ENCODE measurements at regions not wholly inside any gene's neighbourhood (a gene's known extent, or its start where the extent isn't known, plus 50 kb on each side); places are given as distances from the start of the nearest gene placed in this dataset.

- H3K4me1 Mint-ChIP-seq (ENCODE audit: low read depth) = no peaks in the 10 kb centered on the region
- H3K4me3 Mint-ChIP-seq (ENCODE audit: low read depth) = no peak overlapping the region
- DNase-seq (ENCODE audit: low spot score, unreplicated experiment) = no peak
- no peaks in the 10 kb centered on the region for H3K9me3 Mint-ChIP-seq (ENCODE audit: low read depth)
- TF ChIP-seq CTCF (IDR thresholded peaks at IDR 0.05; ENCODE audit: unreplicated experiment) = no peak
- no peaks in the 10 kb centered on the region for H3K27me3 Mint-ChIP-seq
- H3K36me3 Mint-ChIP-seq (ENCODE audit: insufficient read depth) = no peaks in the 10 kb centered on the region
- no peak overlapping the region for H3K27ac Mint-ChIP-seq
These were observed 765.6 kb downstream of the PLOD2 start for GRCh38 chr3:145395421-145395820.

GRCh38 chr3:145411605-145412004 is 749.4 kb downstream of the PLOD2 start:
- no peak overlapping the region for H3K27ac Mint-ChIP-seq
- H3K36me3 Mint-ChIP-seq (ENCODE audit: insufficient read depth) = no peaks in the 10 kb centered on the region
- peaks cover 5% of the 10 kb centered on the region for H3K4me1 Mint-ChIP-seq (ENCODE audit: low read depth)
- no peak overlapping the region for H3K4me3 Mint-ChIP-seq (ENCODE audit: low read depth)
- H3K9me3 Mint-ChIP-seq (ENCODE audit: low read depth) = peaks cover 18% of the 10 kb centered on the region
- no peak for DNase-seq (ENCODE audit: low spot score, unreplicated experiment)
- no peaks in the 10 kb centered on the region for H3K27me3 Mint-ChIP-seq
- TF ChIP-seq CTCF (IDR thresholded peaks at IDR 0.05; ENCODE audit: unreplicated experiment) = no peak

- H3K27ac Mint-ChIP-seq = no peak overlapping the region
- H3K4me1 Mint-ChIP-seq (ENCODE audit: low read depth) = peaks cover 10% of the 10 kb centered on the region
- peaks cover 4% of the 10 kb centered on the region for H3K27me3 Mint-ChIP-seq
- H3K9me3 Mint-ChIP-seq (ENCODE audit: low read depth) = peaks cover 7% of the 10 kb centered on the region
- no peak for TF ChIP-seq CTCF (IDR thresholded peaks at IDR 0.05; ENCODE audit: unreplicated experiment)
- no peak overlapping the region for H3K4me3 Mint-ChIP-seq (ENCODE audit: low read depth)
- no peaks in the 10 kb centered on the region for H3K36me3 Mint-ChIP-seq (ENCODE audit: insufficient read depth)
- no peak for DNase-seq (ENCODE audit: low spot score, unreplicated experiment)
These were observed 743.3 kb downstream of the PLOD2 start for GRCh38 chr3:145417678-145418077.

- no peak for DNase-seq (ENCODE audit: low spot score, unreplicated experiment)
- TF ChIP-seq CTCF (IDR thresholded peaks at IDR 0.05; ENCODE audit: unreplicated experiment) = no peak
- H3K27ac Mint-ChIP-seq = no peak overlapping the region
- H3K9me3 Mint-ChIP-seq (ENCODE audit: low read depth) = no peaks in the 10 kb centered on the region
- H3K4me3 Mint-ChIP-seq (ENCODE audit: low read depth) = no peak overlapping the region
- H3K4me1 Mint-ChIP-seq (ENCODE audit: low read depth) = peaks cover 10% of the 10 kb centered on the region
- no peaks in the 10 kb centered on the region for H3K36me3 Mint-ChIP-seq (ENCODE audit: insufficient read depth)
- peaks cover 4% of the 10 kb centered on the region for H3K27me3 Mint-ChIP-seq
These were observed 738.4 kb downstream of the PLOD2 start for GRCh38 chr3:145422556-145422955.

GRCh38 chr3:145427355-145427754 is 733.6 kb downstream of the PLOD2 start:
- H3K27ac Mint-ChIP-seq = no peak overlapping the region
- TF ChIP-seq CTCF (IDR thresholded peaks at IDR 0.05; ENCODE audit: unreplicated experiment) = no peak
- no peak for DNase-seq (ENCODE audit: low spot score, unreplicated experiment)
- no peaks in the 10 kb centered on the region for H3K36me3 Mint-ChIP-seq (ENCODE audit: insufficient read depth)
- H3K4me1 Mint-ChIP-seq (ENCODE audit: low read depth) = peaks cover 1% of the 10 kb centered on the region
- no peaks in the 10 kb centered on the region for H3K9me3 Mint-ChIP-seq (ENCODE audit: low read depth)
- H3K4me3 Mint-ChIP-seq (ENCODE audit: low read depth) = no peak overlapping the region
- H3K27me3 Mint-ChIP-seq = no peaks in the 10 kb centered on the region

Measured in progenitor cell of endocrine pancreas (in vitro differentiated cells).